Prostate gland (tissue), 2 donors: ENCODE measurements at regions not wholly inside any gene's neighbourhood (a gene's known extent, or its start where the extent isn't known, plus 50 kb on each side); places are given as distances from the start of the nearest gene placed in this dataset.

Source experiments
- DNase-seq: peaks from one replicate; pipeline ENCODE4 v3.0.0-alpha.2; 2019; ENCODE audit warnings: low spot score
- H3K27ac ChIP-seq, 2 donors: fragments of 200-600 bp; sonication (generic); 2 replicates each; pipeline ENCODE4 v1.5.1; 2017 to 2019
- H3K27me3 ChIP-seq: fragments of 200-600 bp; sonication (generic); replicated peaks from 2 replicates; pipeline ENCODE4 v1.5.1; 2019; ENCODE audit not compliant: insufficient read depth
- H3K36me3 ChIP-seq, 2 donors: fragments of 200-600 bp; sonication (generic); 1 replicate in 1 of 2; 2 replicates in 1 of 2; pipeline versions ENCODE4 v1.5.1 to v1.8.1; 2017 to 2019
- H3K4me1 ChIP-seq: fragments of 200-600 bp; sonication (generic); replicated peaks from 2 replicates; pipeline ENCODE4 v1.5.1; 2019
- H3K4me3 ChIP-seq, 2 donors: fragments of 200-600 bp; sonication (generic); 2 replicates each; pipeline ENCODE4 v1.5.1; 2017 to 2019
- H3K9me3 ChIP-seq: fragments of 200-600 bp; sonication (generic); 2 replicates; pipeline ENCODE4 v1.5.1; 2017
- POLR2A ChIP-seq: fragments of 450-650 bp; IDR thresholded peaks from one replicate; pipeline ENCODE4 v1.6.1; 2016; ENCODE audit warnings: antibody characterized with exemption, mild to moderate bottlenecking
- POLR2AphosphoS5 ChIP-seq: sonication (generic); formaldehyde crosslinking; IDR thresholded peaks from one replicate; pipeline ENCODE4 v1.6.1; 2017; ENCODE audit warnings: antibody characterized with exemption
- WGBS: methylation state at CpG from one replicate; pipeline ENCODE4 v1.1.5; 2018; 5-methylcytosine and 5-hydroxymethylcytosine counted together
- intact Hi-C: fragments of 100-400 bp; cut with DNase I; formaldehyde crosslinking; loops from one replicate; pipeline ENCODE4 v1.14.2; 2022
- TF ChIP-seq, protein P1 (sequence below), 4 experiments: fragments of 200-600 bp in 2 of 4; fragments of 450-650 bp in 2 of 4; sonication (generic) in 2 of 4; IDR thresholded peaks; 1 replicate in 3 of 4; 2 replicates in 1 of 4; pipeline ENCODE4 v1.5.1; 2016 to 2019; ENCODE audit warnings: antibody characterized with exemption in 4 of 4, mild to moderate bottlenecking in 2 of 4, moderate library complexity in 2 of 4

DNA sequence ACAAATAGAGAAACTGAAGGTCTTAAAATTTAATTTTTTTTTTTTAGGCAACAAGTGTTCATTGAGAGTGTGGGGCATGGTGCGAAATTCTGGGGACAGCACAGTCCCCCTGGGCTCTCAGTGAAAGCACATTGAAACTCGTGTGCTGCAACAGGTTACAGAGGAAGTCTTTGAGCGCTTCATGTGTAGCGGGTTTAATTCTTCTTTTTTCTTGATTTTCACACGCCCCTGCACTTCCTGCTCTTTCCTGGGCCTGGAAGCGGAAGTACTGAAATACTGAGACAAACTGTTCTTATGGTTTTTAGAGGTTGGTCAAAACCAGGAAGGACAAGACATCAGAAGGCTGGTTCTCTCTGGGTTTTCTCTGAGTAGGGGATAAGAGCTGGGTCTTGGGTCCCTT is 203.5 kb downstream of the PTEN start:
- Histone ChIP-seq H3K36me3 (no peaks in the 10 kb centered on the region), H3K9me3 (no peaks in the 10 kb centered on the region), H3K27ac (no peak overlapping the region), H3K27me3 (no peaks in the 10 kb centered on the region), H3K4me3 (no peak overlapping the region), H3K4me1 (no peaks in the 10 kb centered on the region)
- intact Hi-C loops = no loop called here
- TF ChIP-seq, protein P1, sequence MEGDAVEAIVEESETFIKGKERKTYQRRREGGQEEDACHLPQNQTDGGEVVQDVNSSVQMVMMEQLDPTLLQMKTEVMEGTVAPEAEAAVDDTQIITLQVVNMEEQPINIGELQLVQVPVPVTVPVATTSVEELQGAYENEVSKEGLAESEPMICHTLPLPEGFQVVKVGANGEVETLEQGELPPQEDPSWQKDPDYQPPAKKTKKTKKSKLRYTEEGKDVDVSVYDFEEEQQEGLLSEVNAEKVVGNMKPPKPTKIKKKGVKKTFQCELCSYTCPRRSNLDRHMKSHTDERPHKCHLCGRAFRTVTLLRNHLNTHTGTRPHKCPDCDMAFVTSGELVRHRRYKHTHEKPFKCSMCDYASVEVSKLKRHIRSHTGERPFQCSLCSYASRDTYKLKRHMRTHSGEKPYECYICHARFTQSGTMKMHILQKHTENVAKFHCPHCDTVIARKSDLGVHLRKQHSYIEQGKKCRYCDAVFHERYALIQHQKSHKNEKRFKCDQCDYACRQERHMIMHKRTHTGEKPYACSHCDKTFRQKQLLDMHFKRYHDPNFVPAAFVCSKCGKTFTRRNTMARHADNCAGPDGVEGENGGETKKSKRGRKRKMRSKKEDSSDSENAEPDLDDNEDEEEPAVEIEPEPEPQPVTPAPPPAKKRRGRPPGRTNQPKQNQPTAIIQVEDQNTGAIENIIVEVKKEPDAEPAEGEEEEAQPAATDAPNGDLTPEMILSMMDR (IDR thresholded peaks at IDR 0.05) = no peak
- TF ChIP-seq POLR2AphosphoS5 (no peak), POLR2A (no peak)
- WGBS = 92% methylated on average over 6 of the region's 6 CpGs
- DNase-seq = no peak

DNA sequence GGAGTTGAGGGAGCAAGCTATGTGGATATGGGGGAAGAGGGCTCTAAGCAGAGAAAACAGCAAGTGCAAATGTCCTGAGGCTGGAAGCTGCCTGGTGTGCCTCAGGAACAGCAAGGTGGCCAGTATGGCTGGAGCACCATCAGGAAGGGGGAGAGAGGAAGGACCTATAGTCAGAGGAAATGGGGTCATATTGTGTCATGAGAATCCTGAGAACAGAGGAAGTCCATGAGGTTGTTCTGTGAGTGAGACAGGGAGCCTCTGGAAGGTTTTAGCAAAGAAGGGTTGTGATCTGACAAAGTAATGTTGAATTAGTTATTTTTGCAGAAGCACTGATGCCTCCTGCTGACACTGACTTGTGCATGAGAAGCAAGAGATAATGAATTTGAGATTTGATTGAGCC is 204.3 kb downstream of the PTEN start:
- Histone ChIP-seq H3K9me3 (no peaks in the 10 kb centered on the region), H3K4me3 (no peak overlapping the region), H3K36me3 (no peaks in the 10 kb centered on the region), H3K27me3 (no peaks in the 10 kb centered on the region), H3K27ac (no peak overlapping the region), H3K4me1 (no peaks in the 10 kb centered on the region)
- no peak for TF ChIP-seq POLR2AphosphoS5
- TF ChIP-seq POLR2A = no peak
- TF ChIP-seq, protein P1 (IDR thresholded peaks at IDR 0.05) = no peak
- intact Hi-C loops = no loop called here
- DNase-seq = no peak

DNA sequence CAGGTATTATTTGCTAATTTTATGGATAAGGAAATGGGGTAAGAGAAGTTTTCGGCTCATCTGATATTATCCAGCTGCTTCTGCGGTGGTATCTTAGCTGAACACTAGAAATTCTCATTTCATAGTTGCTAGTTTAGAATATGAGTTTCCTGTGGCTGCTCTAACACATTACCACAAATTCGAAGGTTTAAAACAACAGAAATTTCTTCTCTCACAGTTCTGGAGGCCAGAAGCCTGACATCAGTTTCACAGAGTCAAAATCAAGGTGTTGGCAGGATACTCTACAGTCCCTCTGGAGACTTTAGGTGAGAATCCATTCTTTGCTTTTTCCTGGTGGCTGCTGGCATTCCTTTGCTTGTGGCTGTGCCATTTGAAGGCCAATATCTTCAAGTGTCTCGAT is 205.9 kb downstream of the PTEN start:
- Histone ChIP-seq H3K27ac (no peak overlapping the region), H3K4me3 (no peak overlapping the region), H3K36me3 (no peaks in the 10 kb centered on the region), H3K9me3 (no peaks in the 10 kb centered on the region), H3K27me3 (no peaks in the 10 kb centered on the region), H3K4me1 (no peaks in the 10 kb centered on the region)
- 93% methylated on average over 4 of the region's 4 CpGs for WGBS
- intact Hi-C loops = no loop called here
- no peak for DNase-seq
- TF ChIP-seq POLR2AphosphoS5 = no peak

DNA sequence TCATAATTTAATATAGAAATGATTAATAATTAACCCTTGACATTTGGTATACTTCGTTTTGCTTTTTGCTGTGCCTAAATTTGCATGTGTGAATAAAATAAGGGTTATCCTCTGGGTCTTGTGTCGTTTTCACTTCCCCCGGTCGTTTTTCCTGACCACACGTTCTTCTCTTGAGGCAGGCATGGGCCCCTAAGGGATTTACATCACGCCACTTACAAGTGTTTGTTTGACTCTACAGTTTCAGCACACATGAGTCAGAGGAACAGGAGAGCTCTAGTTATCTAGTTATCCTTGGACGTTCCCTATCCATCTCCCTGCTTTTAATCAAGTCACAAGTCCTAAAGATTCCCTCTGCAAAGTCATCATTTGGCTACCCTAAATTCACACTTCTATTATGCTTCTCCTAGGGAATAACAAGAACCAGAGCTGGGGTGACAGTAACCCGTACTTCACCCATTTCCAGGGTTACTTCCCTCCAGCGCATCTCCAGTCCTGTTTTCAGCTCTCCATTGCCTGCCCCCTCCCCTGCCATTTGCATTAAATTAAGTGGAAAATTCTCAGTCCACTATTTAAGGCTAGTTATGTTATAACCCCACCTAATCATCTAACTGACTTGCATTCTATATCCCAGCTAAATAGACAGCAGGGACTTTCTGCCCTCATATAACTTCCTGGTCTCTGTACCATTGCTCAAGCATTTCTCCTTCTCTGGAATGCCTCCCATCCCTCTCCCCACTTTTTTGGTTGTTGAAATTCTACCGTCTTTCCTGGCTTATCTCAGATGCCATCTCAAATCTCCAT is 206.9 kb downstream of the PTEN start:
- intact Hi-C loops = no loop called here
- TF ChIP-seq, protein P1 (IDR thresholded peaks at IDR 0.05) = no peak
- TF ChIP-seq POLR2AphosphoS5 = no peak
- TF ChIP-seq POLR2A = no peak
- Histone ChIP-seq H3K4me3 (no peak overlapping the region), H3K36me3 (no peaks in the 10 kb centered on the region), H3K27ac (no peak overlapping the region), H3K9me3 (no peaks in the 10 kb centered on the region), H3K27me3 (no peaks in the 10 kb centered on the region), H3K4me1 (no peaks in the 10 kb centered on the region)
- no peak for DNase-seq
- WGBS = 76% methylated on average over 10 of the region's 10 CpGs

DNA sequence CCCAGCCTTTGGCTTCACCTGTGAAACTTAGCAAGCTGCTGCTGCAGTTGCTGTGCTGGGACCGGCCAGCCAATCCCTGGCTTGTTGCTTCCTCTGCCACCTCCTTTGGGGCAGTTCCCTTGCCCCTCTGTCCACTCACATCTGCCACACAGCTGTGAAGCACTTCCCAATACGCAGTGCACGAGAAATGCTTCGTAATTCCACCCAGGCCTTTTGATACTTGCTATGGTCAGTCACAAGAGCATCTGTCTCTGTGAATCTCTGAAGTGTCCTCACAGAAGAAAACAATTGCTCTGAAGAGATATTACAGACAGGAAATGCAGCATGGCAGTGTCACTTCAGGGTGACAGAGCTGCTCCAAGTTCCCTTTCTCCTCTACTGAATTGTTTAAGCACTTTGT is 208.5 kb downstream of the PTEN start:
- Histone ChIP-seq H3K4me3 (no peak overlapping the region), H3K27me3 (no peaks in the 10 kb centered on the region), H3K27ac (no peak overlapping the region), H3K36me3 (no peaks in the 10 kb centered on the region), H3K9me3 (no peaks in the 10 kb centered on the region), H3K4me1 (no peaks in the 10 kb centered on the region)
- 84% methylated on average over 4 of the region's 4 CpGs for WGBS
- no peak for TF ChIP-seq POLR2A
- TF ChIP-seq, protein P1 (IDR thresholded peaks at IDR 0.05) = no peak
- TF ChIP-seq POLR2AphosphoS5 = no peak
- DNase-seq = no peak
- intact Hi-C loops = no loop called here
